A549 (cell line): ENCODE measurements at regions not wholly inside any gene's neighbourhood (a gene's known extent, or its start where the extent isn't known, plus 50 kb on each side); places are given as distances from the start of the nearest gene placed in this dataset.
"Not testable (repeated sequence)": the region's sequence is repeated elsewhere in the genome, so short reads cannot be mapped to it uniquely, and the experiment has no call there.

ENCODE experiments used
- ATAC-seq, 2 experiments: fragments of 200-7000 bp in 1 of 2; fragments of >200 bp in 1 of 2; cut with Nextera tagmentation in 1 of 2; cut with Tn5 transposase in 1 of 2; 3 replicates each; pipeline versions ENCODE4 v1.8.0 to v1.9.1; 2018 to 2020; ENCODE audit warnings: mild to moderate bottlenecking in 1 of 2, moderate library complexity in 1 of 2
- CTCF ChIA-PET: fragments of 300-600 bp; sonication (Branson Sonifier 250); formaldehyde crosslinking; extraction: SDS; loops from one replicate; lab custom pipeline; 2021; ENCODE audit warnings: antibody characterized with exemption, inconsistent platforms; lab: Yijun Ruan, JAX
- POLR2A ChIA-PET: fragments of 350-600 bp; formaldehyde crosslinking; extraction: SDS; loops from one replicate; lab custom pipeline; 2021; ENCODE audit warnings: antibody characterized with exemption, inconsistent platforms; lab: Yijun Ruan, JAX
- DNase-seq, 2 experiments: peaks; one replicate each; pipeline versions ENCODE4 v3.0.0 to v3.0.0-alpha.2; 2011 to 2016; ENCODE audit warnings: low read depth in 1 of 2, low spot score in 1 of 2
- FAIRE-seq: peaks from 2 replicates; lab custom pipeline; 2011; peaks lifted over from hg19 to GRCh38; lab: Jason Lieb, UNC
- H3K27ac ChIP-seq, 2 experiments: fragments of >200 bp; sonication (Bioruptor Twin); formaldehyde crosslinking; 3 replicates each; pipeline ENCODE4 v1.5.1; 2016 to 2017
- H3K4me1 ChIP-seq: fragments of >200 bp; sonication (Bioruptor Twin); formaldehyde crosslinking; 3 replicates; pipeline ENCODE4 v1.6.1; 2016
- H3K4me2 ChIP-seq: fragments of >200 bp; sonication (Bioruptor Twin); formaldehyde crosslinking; 3 replicates; pipeline ENCODE4 v1.6.1; 2016
- H3K4me3 ChIP-seq: fragments of >200 bp; sonication (Bioruptor Twin); formaldehyde crosslinking; 3 replicates; pipeline ENCODE4 v1.5.1; 2016
- H3K9me3 ChIP-seq: fragments of >200 bp; sonication (Bioruptor Twin); formaldehyde crosslinking; 3 replicates; pipeline ENCODE4 v1.6.1; 2016
- BCL3 ChIP-seq: fragments of >200 bp; sonication (Bioruptor Twin); formaldehyde crosslinking; IDR thresholded peaks from 3 replicates; pipeline ENCODE4 v1.6.1; 2016
- BHLHE40 ChIP-seq: IDR thresholded peaks from 2 replicates; pipeline ENCODE4 v1.6.1; 2012; ENCODE audit warnings: low read depth, low read length, inconsistent platforms
- CBX2 ChIP-seq: fragments of 200-600 bp; sonication (generic); IDR thresholded peaks from 2 replicates; pipeline ENCODE4 v1.6.1; 2016; ENCODE audit warnings: low read depth, mild to moderate bottlenecking, borderline replicate concordance
- CHD4 ChIP-seq: fragments of 200-600 bp; sonication (generic); IDR thresholded peaks from 2 replicates; pipeline ENCODE4 v1.6.1; 2016; ENCODE audit warnings: antibody characterized with exemption, mild to moderate bottlenecking, borderline replicate concordance
- EHMT2 ChIP-seq: fragments of 200-600 bp; sonication (generic); IDR thresholded peaks from 2 replicates; pipeline ENCODE4 v1.6.1; 2016; ENCODE audit warnings: antibody characterized with exemption, low read depth, mild to moderate bottlenecking, moderate library complexity
- FOSL2 ChIP-seq, 2 experiments: fragments of 450-650 bp in 1 of 2; fragments of >200 bp in 1 of 2; sonication (Bioruptor Twin) in 1 of 2; formaldehyde crosslinking; IDR thresholded peaks; 2 replicates each; pipeline versions ENCODE4 v1.5.0 to v1.6.1; 2016 to 2020; ENCODE audit warnings: mild to moderate bottlenecking in 1 of 2, moderate library complexity in 1 of 2
- FOXS1 ChIP-seq: fragments of 250-450 bp; sonication (Bioruptor Pico); IDR thresholded peaks from 2 replicates; pipeline ENCODE4 v1.5.0; 2020; ENCODE audit warnings: mild to moderate bottlenecking, moderate library complexity
- GATA3 ChIP-seq: IDR thresholded peaks from 2 replicates; pipeline ENCODE4 v1.6.1; 2012; ENCODE audit warnings: borderline replicate concordance
- HMGXB4 ChIP-seq: fragments of 250-450 bp; sonication (Bioruptor Pico); IDR thresholded peaks from 2 replicates; pipeline ENCODE4 v1.5.0; 2021; ENCODE audit warnings: mild to moderate bottlenecking, moderate library complexity, borderline replicate concordance
- HOXA7 ChIP-seq: fragments of 250-450 bp; sonication (Bioruptor Pico); IDR thresholded peaks from 2 replicates; pipeline ENCODE4 v1.5.0; 2020; ENCODE audit warnings: mild to moderate bottlenecking, moderate library complexity
- JUN ChIP-seq, 2 experiments: fragments of >200 bp; sonication (Bioruptor Twin); formaldehyde crosslinking; IDR thresholded peaks; 2 replicates in 1 of 2; 3 replicates in 1 of 2; pipeline ENCODE4 v1.6.1; 2016 to 2017
- KDM1A ChIP-seq: fragments of 200-600 bp; sonication (generic); IDR thresholded peaks from 2 replicates; pipeline ENCODE4 v1.6.1; 2016; ENCODE audit warnings: low read depth, mild to moderate bottlenecking
- MYC ChIP-seq: IDR thresholded peaks from 2 replicates; pipeline ENCODE4 v1.6.1; 2012; ENCODE audit warnings: mild to moderate bottlenecking, inconsistent platforms, low read length, improper control_type of control experiment, borderline replicate concordance
- NFE2L2 ChIP-seq: fragments of 150-350 bp; conservative IDR thresholded peaks from 2 replicates; pipeline ENCODE4 v1.6.1; 2014; ENCODE audit warnings: low read length
- NR3C1 ChIP-seq: fragments of >200 bp; sonication (Bioruptor Twin); formaldehyde crosslinking; IDR thresholded peaks from 3 replicates; pipeline ENCODE4 v1.6.1; 2017
- POLR2A ChIP-seq: IDR thresholded peaks from 2 replicates; pipeline ENCODE4 v1.6.1; 2012; ENCODE audit warnings: mild to moderate bottlenecking, low read length
- POLR2AphosphoS2 ChIP-seq: conservative IDR thresholded peaks from 2 replicates; pipeline ENCODE4 v1.6.1; 2012; ENCODE audit warnings: low read length, improper control_type of control experiment, inconsistent platforms
- RAD21 ChIP-seq, 2 experiments: fragments of >200 bp in 1 of 2; sonication (Bioruptor Twin) in 1 of 2; formaldehyde crosslinking in 1 of 2; IDR thresholded peaks in 1 of 2; conservative IDR thresholded peaks in 1 of 2; 2 replicates in 1 of 2; 3 replicates in 1 of 2; pipeline ENCODE4 v1.6.1; 2012 to 2018; ENCODE audit warnings: inconsistent platforms in 1 of 2
- RCOR1 ChIP-seq: fragments of 150-350 bp; IDR thresholded peaks from 2 replicates; pipeline ENCODE4 v1.6.1; 2014; ENCODE audit warnings: antibody characterized with exemption, low read length, low read depth
- SREBF2 ChIP-seq: fragments of 450-650 bp; IDR thresholded peaks from 2 replicates; pipeline ENCODE4 v1.6.1; 2014; ENCODE audit warnings: mild to moderate bottlenecking, moderate library complexity
- TP53 ChIP-seq: fragments of 250-450 bp; sonication (Bioruptor Pico); IDR thresholded peaks from 2 replicates; pipeline ENCODE4 v1.5.0; 2021; ENCODE audit warnings: mild to moderate bottlenecking, moderate library complexity
- USF2 ChIP-seq: fragments of 450-650 bp; IDR thresholded peaks from 2 replicates; pipeline ENCODE4 v1.6.1; 2014; ENCODE audit warnings: antibody characterized with exemption
- ZFP36 ChIP-seq: fragments of 450-650 bp; IDR thresholded peaks from 2 replicates; pipeline ENCODE4 v1.6.1; 2014; ENCODE audit warnings: borderline replicate concordance; ENCODE audit not compliant: partially characterized antibody
- WGBS: methylation state at CpG from one replicate; pipeline ENCODE4 v1.1.6; 2017; ENCODE audit errors: missing lambda C conversion rate; 5-methylcytosine and 5-hydroxymethylcytosine counted together
- TF ChIP-seq, protein P1 (sequence below): IDR thresholded peaks from 2 replicates; pipeline ENCODE4 v1.6.1; 2012
- TF ChIP-seq, protein P2 (sequence below): fragments of >200 bp; sonication (Bioruptor Twin); formaldehyde crosslinking; IDR thresholded peaks from 2 replicates; pipeline ENCODE4 v1.6.1; 2016
- TF ChIP-seq, protein P3 (sequence below): IDR thresholded peaks from 2 replicates; pipeline ENCODE4 v1.6.1; 2012

DNA sequence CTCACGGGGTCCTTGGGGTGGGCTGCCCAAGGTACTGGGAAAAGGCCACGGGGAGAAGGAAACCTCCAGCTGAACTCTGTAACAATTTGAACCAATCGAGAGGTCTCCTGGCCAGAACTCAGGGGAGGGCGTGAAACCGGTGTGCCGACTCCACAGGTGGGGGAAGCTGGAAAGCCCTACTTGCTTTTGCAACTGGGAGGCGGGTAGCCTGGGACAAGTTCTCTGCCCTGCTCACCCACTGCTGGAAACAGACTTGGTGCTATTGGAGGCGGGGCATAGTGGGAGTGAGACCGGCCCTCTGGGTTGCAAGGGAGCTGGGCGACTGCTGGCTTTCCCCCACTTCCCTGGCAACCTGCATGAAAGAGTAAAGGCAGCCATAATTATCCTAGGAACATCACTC is 73.2 kb upstream of the SLIT3 start (continued):
- TF ChIP-seq BHLHE40: no peak

DNA sequence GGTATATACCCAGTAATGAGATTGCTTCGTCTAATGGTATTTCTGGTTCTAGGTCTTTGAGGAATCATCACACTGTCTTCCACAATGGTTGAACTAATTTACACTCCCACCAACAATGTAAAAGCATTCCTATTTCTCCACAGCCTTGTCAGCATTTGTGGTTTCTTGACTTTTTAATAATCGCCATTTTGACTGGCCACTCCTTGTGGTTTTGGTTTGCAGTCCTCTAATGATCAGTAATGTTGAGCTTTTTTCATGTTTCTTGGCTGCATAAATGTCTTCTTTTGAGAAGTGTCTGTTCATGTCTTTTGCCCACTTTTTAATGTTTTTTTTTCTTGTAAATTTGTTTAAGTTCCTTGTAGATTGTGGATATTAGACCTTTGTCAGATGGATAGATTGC is 70.9 kb upstream of the SLIT3 start:
- H3K4me3 ChIP-seq, H3K9me3 ChIP-seq, DNase-seq, H3K27ac ChIP-seq, POLR2A ChIA-PET, FAIRE-seq, CTCF ChIA-PET, H3K4me2 ChIP-seq, ATAC-seq: not testable (repeated sequence)
- 92% methylated on average over 2 of the region's 2 CpGs for WGBS
- peaks cover 11% of the 10 kb centered on the region for H3K4me1 ChIP-seq

GRCh38 chr5:169369130-169369529 is 68.2 kb upstream of the SLIT3 start:
- ATAC-seq (no peak), DNase-seq (no peak), FAIRE-seq (no peak)
- Histone ChIP-seq H3K4me2 (no peak overlapping the region), H3K9me3 (no peaks in the 10 kb centered on the region), H3K27ac (no peak overlapping the region), H3K4me1 (peaks cover 2% of the 10 kb centered on the region; the same call in 2 of the 3 replicates), H3K4me3 (no peak overlapping the region)
- ChIA-PET POLR2A (no interaction called here), CTCF (no interaction called here)
- TF ChIP-seq TP53 (CRISPR knock-in tag) (no peak), NR3C1 (no peak), CHD4 (no peak), BCL3 (no peak), JUN (IDR thresholded peaks at IDR 0.05) (no peak), FOXS1 (CRISPR knock-in tag) (no peak), RAD21 (conservative IDR thresholded peaks at IDR 0.05 in 1 of 2, IDR thresholded peaks at IDR 0.05 in 1 of 2) (no peak), RCOR1 (no peak), SREBF2 (no peak), HMGXB4 (CRISPR knock-in tag) (no peak), EHMT2 (no peak), GATA3 (no peak), ZFP36 (no peak), FOSL2 (IDR thresholded peaks at IDR 0.05) (no peak), FOSL2 (CRISPR knock-in tag; IDR thresholded peaks at IDR 0.05) (no peak), KDM1A (no peak)
- TF ChIP-seq, protein P1, sequence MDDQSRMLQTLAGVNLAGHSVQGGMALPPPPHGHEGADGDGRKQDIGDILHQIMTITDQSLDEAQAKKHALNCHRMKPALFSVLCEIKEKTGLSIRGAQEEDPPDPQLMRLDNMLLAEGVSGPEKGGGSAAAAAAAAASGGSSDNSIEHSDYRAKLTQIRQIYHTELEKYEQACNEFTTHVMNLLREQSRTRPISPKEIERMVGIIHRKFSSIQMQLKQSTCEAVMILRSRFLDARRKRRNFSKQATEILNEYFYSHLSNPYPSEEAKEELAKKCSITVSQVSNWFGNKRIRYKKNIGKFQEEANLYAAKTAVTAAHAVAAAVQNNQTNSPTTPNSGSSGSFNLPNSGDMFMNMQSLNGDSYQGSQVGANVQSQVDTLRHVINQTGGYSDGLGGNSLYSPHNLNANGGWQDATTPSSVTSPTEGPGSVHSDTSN: no peak
- TF ChIP-seq, protein P2, sequence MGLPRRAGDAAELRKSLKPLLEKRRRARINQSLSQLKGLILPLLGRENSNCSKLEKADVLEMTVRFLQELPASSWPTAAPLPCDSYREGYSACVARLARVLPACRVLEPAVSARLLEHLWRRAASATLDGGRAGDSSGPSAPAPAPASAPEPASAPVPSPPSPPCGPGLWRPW: no peak
- WGBS: 66% methylated on average over 3 of the region's 3 CpGs

DNA sequence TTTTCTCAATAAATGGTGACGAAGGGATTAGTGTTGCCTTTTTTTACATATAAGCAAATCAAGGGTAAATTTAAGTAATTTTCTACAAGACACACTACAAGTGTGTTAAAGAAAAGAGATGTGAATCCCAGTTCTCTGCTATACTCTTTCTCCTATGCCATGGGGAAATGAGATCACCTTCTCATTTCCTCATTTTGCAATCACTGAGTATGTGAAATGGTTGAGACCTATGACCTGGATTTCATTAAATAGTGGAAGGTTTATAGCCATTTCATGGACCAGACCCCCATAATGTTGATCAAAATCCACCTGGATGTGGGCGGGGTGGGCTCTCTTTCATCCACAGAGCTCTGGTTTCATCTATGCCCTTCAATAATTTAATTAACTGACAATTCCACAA is 66.9 kb upstream of the SLIT3 start:
- Histone ChIP-seq H3K4me1 (no peaks in the 10 kb centered on the region), H3K4me3 (no peak overlapping the region), H3K9me3 (no peaks in the 10 kb centered on the region)
- DNase-seq (no peak), FAIRE-seq (no peak)
- POLR2A ChIA-PET: no interaction called here
- TF ChIP-seq, protein P3, sequence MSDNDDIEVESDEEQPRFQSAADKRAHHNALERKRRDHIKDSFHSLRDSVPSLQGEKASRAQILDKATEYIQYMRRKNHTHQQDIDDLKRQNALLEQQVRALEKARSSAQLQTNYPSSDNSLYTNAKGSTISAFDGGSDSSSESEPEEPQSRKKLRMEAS: no peak
- TF ChIP-seq CBX2 (no peak), USF2 (no peak), POLR2A (no peak), RCOR1 (no peak), NFE2L2 (no peak), MYC (no peak), POLR2AphosphoS2 (no peak), HOXA7 (CRISPR knock-in tag) (no peak)
- TF ChIP-seq, all 56 proteins: peak for 0
- no peak overlapping the region for H3K27ac ChIP-seq
- 91% methylated on average over 2 of the region's 2 CpGs for WGBS
- CTCF ChIA-PET: no interaction called here
- H3K4me2 ChIP-seq: no peak overlapping the region
- no peak for ATAC-seq
